ENCODE measurements at regions not wholly inside any gene's neighbourhood (a gene's known extent, or its start where the extent isn't known, plus 50 kb on each side); places are given as distances from the start of the nearest gene placed in this dataset.

- TF ChIP-seq CTCF (IDR thresholded peaks at IDR 0.05), result no peak
- TF ChIP-seq POLR2AphosphoS5 (IDR thresholded peaks at IDR 0.05), result no peak
Measured at GRCh38 chr2:239536186-239536585, 135.4 kb upstream of the HDAC4 start.
